Nephron progenitor cell (in vitro differentiated cells): ENCODE measurements at regions not wholly inside any gene's neighbourhood (a gene's known extent, or its start where the extent isn't known, plus 50 kb on each side); places are given as distances from the start of the nearest gene placed in this dataset.

Source experiments
- DNase-seq: peaks from one replicate; pipeline ENCODE4 v3.0.0; 2021
- H3K27ac Mint-ChIP-seq: 2 replicates; pipeline ENCODE4 v1.8.0; 2021; ENCODE audit warnings: mild to moderate bottlenecking, moderate library complexity, mixed read lengths
- H3K27me3 Mint-ChIP-seq: 2 replicates; pipeline ENCODE4 v1.8.0; 2021; ENCODE audit warnings: mild to moderate bottlenecking, low read depth, mixed read lengths; ENCODE audit not compliant: poor library complexity
- H3K36me3 Mint-ChIP-seq: 2 replicates; pipeline ENCODE4 v1.8.0; 2021; ENCODE audit warnings: low read depth, mixed read lengths
- H3K4me1 Mint-ChIP-seq: 2 replicates; pipeline ENCODE4 v1.8.0; 2021; ENCODE audit warnings: mixed read lengths
- H3K4me3 Mint-ChIP-seq: 2 replicates; pipeline ENCODE4 v1.8.0; 2021; ENCODE audit warnings: mild to moderate bottlenecking, moderate library complexity, mixed read lengths
- H3K9me3 Mint-ChIP-seq: 2 replicates; pipeline ENCODE4 v1.8.0; 2021; ENCODE audit warnings: mild to moderate bottlenecking, moderate library complexity, mixed read lengths
- CTCF ChIP-seq: fragments of 200-600 bp; sonication (generic); IDR thresholded peaks from 2 replicates; pipeline ENCODE4 v1.5.0; 2021; ENCODE audit warnings: antibody characterized with exemption

GRCh38 chr9:26520141-26520540 is 372.5 kb downstream of the CAAP1 start:
- TF ChIP-seq CTCF: no peak
- Mint-ChIP-seq H3K4me1 (peaks cover 8% of the 10 kb centered on the region), H3K36me3 (no peaks in the 10 kb centered on the region), H3K9me3 (no peaks in the 10 kb centered on the region), H3K4me3 (no peak overlapping the region), H3K27me3 (peaks cover 3% of the 10 kb centered on the region), H3K27ac (no peak overlapping the region)
- DNase-seq: no peak

DNA sequence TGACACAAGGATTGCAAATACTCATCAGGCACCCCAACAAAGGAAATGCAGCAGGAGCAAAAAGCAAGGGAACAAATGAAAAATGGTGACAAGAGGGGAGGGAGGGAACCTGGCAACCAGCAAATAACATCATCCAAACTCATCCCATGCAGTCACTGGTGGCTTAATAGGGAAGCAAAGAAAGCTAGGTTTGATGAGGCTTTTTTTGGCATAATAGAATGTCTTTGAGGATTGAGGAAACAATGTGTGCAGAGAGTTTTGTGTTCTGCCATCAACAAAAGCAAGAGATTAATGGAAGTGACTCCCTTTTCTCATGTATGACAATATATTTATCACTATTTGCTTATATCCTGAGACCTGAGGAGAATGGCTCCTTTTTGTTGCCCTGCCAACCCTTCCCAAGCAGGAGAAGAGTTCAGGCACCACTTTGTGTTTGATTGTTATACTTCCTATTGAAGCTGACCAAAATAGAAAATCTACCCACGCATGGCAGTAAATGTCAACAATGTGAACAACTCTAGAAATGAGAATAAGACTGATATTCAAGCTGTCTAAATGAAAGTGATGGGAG is 375.7 kb downstream of the CAAP1 start:
- Mint-ChIP-seq H3K36me3 (no peaks in the 10 kb centered on the region), H3K27me3 (peaks cover 3% of the 10 kb centered on the region), H3K9me3 (no peaks in the 10 kb centered on the region), H3K4me1 (no peaks in the 10 kb centered on the region), H3K4me3 (no peak overlapping the region), H3K27ac (no peak overlapping the region)
- DNase-seq: no peak
- TF ChIP-seq CTCF: no peak

DNA sequence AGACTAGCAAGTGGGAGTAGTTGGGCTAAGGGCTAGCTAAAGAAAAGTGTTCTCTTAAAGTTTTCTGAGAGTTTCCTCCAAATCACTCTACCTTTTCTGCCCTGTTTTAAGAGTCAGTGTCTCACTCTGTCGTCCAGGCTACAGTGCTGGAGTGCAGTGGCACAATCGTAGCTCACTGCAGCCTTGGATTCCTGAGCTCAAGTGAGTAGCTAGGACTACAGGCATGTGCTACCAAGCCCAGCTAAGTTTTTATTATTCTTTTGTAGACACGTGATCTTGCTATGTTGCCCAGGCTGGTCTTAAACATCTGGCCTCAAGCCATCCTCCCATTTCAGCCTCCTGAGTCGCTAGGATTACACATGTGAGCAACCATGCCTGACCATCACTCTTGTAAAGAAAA is 378.9 kb downstream of the CAAP1 start:
- DNase-seq: no peak
- H3K36me3 Mint-ChIP-seq: no peaks in the 10 kb centered on the region
- H3K27me3 Mint-ChIP-seq: no peaks in the 10 kb centered on the region
- no peaks in the 10 kb centered on the region for H3K9me3 Mint-ChIP-seq
- no peak overlapping the region for H3K27ac Mint-ChIP-seq
- H3K4me3 Mint-ChIP-seq: no peak overlapping the region
- no peaks in the 10 kb centered on the region for H3K4me1 Mint-ChIP-seq
- no peak for TF ChIP-seq CTCF

DNA sequence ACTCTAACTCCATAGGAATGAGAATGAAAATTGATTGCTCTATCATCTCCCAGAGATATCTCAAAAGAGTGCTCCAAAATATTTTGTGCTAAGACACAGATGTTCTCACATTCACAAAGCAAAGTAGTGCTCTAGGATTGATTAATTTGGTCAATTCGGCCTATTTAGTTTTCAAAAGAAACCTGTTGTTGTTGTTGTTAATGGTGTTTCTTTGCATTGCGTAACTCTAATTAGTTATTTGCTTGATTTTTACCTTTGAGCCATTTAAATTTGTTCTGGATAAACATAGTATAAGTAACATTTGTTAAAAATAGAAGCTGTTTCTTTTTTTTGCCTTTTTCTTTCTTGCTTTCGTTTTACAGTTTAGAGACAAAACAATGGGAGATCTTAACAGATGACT is 382.5 kb downstream of the CAAP1 start:
- TF ChIP-seq CTCF: no peak
- DNase-seq: no peak
- Mint-ChIP-seq H3K4me3 (no peak overlapping the region), H3K9me3 (no peaks in the 10 kb centered on the region), H3K4me1 (no peaks in the 10 kb centered on the region), H3K27me3 (peaks cover 3% of the 10 kb centered on the region), H3K27ac (no peak overlapping the region), H3K36me3 (no peaks in the 10 kb centered on the region)

GRCh38 chr9:26508897-26509296 is 383.7 kb downstream of the CAAP1 start:
- no peak overlapping the region for H3K4me3 Mint-ChIP-seq
- TF ChIP-seq CTCF: no peak
- no peak overlapping the region for H3K27ac Mint-ChIP-seq
- no peaks in the 10 kb centered on the region for H3K36me3 Mint-ChIP-seq
- H3K27me3 Mint-ChIP-seq: peaks cover 3% of the 10 kb centered on the region
- DNase-seq: no peak
- no peaks in the 10 kb centered on the region for H3K4me1 Mint-ChIP-seq
- no peaks in the 10 kb centered on the region for H3K9me3 Mint-ChIP-seq

GRCh38 chr9:26504057-26504456 is 388.5 kb downstream of the CAAP1 start:
- TF ChIP-seq CTCF: no peak
- Mint-ChIP-seq H3K27me3 (peaks cover 3% of the 10 kb centered on the region), H3K27ac (no peak overlapping the region), H3K36me3 (no peaks in the 10 kb centered on the region), H3K4me3 (no peak overlapping the region), H3K9me3 (no peaks in the 10 kb centered on the region), H3K4me1 (no peaks in the 10 kb centered on the region)
- no peak for DNase-seq
